Hematopoietic multipotent progenitor cell treated with erythropoietin and hydrocortisone succinate and interleukin-3 and kit ligand, for 17 days (in vitro differentiated cells): ENCODE measurements at regions not wholly inside any gene's neighbourhood (a gene's known extent, or its start where the extent isn't known, plus 50 kb on each side); places are given as distances from the start of the nearest gene placed in this dataset.
"Not testable (repeated sequence)": the region's sequence is repeated elsewhere in the genome, so short reads cannot be mapped to it uniquely, and the experiment has no call there.

ENCODE experiments used
- DNase-seq: peaks from one replicate; pipeline ENCODE4 v3.0.0-alpha.2; 2015; ENCODE audit warnings: low spot score

- DNase-seq = no peak
Measured at GRCh38 chr10:118805146-118805545, 50.4 kb upstream of the CACUL1 start.

DNA sequence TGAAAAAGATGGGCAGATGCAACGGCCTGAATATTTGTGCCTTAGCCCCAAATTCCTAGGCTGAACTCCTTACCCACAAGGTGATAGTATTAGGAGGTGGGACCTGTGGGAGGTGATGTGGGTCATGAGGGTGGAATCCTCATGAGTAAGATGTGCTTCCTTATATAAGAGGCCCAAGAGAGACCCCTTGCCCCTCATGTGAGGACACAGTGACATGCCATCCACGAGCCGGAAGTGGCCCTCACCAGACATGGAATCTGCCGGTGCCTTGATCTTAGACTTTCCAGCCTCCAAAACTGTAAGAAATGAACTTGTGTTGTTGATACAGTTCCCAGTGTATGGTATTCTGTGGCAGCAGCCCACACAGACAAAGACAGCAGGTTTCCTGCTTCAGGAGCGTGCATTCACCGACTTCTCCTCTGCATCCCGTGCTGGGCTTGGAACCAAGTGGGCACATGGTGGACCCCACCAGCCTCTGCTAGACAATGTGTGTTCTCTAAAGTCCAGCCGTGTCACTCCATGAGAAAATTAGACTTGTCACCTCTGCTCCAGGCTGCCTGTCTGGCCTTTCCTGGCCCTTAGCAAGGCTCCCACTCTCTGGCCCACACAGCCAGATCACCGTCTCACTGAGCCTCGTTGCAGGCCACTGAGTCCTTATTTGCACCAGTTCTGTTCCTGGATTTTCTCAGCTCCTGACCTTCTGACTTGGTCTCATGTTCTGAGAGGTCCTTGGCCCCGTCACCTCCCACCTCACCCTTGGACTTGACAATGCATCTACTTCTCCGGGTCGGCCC, 52.9 kb upstream of the CACUL1 start:
- DNase-seq = no peak

GRCh38 chr10:118808601-118809356, 54.0 kb upstream of the CACUL1 start:
- DNase-seq = no peak

DNA sequence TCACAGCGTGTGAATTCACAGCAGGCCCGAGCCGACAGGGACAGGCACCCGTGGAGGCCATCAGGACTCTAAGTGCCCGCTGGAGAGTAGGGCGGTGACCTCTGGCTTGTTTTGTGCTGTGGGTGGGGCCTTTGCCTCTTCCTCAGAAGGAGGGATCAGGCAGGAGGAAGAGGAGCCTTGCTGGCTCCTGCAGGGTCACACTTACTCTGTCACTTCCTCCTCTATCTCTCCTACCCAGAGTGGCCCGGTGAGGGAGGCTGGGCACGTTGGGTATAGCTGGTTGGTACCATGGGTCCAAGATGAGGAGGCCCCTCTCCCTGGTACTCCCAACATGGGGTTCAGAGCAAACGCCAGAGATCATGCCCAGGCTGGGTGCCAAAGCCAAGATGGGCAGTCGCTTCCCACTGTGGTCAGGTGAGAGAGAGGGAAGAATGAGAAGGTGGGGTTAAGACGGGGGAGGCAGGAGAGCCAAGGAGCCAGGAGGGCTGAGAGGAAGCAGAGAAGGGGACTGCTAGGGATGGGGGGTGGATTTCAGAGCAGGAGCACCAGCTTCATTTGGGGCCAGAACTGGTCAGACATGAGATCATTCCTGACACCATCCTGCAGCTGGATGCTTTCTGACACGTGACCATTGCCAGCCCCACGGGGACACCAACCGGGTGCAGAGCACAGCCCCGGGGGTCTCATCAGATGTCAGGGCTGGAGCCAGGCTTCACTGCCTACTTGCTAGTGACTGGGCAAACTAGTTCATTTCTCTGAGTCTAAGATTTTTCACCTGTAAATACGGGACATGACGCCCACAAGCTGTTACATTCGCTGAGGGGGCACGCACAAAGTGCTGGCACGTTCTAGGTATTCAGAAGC, 54.8 kb upstream of the CACUL1 start:
- DNase-seq = no peak

- no peak for DNase-seq
Measured at GRCh38 chr10:118810796-118811505, 56.2 kb upstream of the CACUL1 start.

DNA sequence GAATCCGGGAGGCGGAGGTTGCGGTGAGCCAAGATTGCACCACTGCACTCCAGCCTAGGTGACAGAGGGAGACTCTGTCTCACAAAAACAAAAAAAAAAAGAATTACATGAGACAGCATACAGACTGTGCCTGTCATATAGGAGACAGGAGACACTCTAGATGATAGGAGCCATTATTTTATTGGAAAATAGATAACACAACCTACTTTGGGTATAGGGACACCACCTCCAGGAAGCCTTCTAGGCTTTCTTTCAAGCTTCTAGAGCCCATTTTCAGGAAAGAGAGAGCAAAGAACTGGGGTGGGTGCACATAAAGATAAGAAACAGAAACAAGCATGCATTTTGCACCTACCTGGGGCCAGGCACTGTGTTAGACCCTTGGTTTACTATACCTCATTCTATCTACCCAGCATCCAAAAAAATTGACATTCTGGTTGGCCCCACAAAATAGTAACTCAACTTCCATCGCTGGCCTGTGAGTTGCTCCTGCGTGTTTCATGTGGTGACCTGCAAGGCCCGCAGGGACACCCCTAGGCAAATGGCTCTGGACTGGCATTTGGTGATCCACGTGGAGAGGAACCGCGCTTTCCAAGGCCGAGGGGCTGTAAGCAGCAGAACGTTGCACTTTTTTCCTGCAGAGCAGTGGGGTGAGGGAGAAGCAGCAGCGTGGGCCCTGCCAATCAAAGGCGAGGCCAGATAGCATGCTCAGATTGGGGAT, 57.1 kb upstream of the CACUL1 start:
- no peak for DNase-seq

DNA sequence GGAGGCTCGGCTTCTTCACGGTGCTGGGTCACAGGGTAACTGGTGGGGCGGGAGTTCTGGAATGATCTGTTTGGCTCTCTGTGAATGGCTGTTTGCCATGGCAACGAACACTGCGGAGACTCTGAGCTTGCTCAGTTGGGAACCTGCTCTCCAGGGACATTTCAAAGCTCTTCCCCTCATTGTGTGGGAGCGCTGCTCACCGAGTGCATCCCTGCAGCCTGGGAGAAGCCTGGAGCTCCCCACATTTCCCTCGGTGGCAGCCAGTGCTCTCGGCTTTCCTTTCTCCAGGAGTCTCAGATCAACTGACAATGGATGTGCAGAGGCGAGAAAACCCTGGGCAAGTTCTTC, 57.6 kb upstream of the CACUL1 start:
- DNase-seq = no peak

- DNase-seq = not testable (repeated sequence)
Measured at GRCh38 chr10:118813001-118813400, 58.2 kb upstream of the CACUL1 start.

DNA sequence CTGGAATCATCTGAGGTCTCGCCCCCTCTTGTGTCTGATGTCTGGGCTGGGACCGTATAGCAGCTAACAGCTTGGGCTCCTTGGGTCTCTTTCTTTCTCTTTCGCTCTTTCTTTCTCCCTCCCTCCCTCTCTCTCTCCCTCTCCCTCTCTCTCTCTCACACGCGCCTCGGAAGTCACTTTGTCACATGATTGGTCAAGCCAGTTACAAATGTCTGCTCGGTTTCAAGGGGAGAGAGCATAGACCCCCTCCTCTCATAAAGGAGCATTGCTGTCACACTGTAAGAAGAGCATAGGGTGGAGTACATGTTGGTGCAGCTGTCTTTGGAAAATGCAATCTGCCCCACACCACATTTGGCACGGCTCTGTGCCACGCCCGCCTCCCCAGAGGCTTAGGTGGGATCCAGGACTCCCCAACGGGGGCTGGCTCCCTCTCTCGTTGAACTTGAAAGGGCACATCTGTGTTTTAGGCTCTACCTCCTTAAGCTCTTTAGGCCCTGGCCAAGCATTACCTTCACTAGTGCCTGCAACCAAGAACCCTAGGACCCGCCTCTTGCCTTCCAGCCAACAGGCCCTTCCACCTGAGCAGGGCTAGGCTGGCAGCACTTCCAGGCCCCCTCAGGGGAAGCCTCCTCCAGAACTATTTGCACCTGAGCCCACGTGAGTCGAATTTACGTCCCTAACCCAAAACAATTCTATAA, 61.9 kb upstream of the CACUL1 start:
- DNase-seq = no peak

DNA sequence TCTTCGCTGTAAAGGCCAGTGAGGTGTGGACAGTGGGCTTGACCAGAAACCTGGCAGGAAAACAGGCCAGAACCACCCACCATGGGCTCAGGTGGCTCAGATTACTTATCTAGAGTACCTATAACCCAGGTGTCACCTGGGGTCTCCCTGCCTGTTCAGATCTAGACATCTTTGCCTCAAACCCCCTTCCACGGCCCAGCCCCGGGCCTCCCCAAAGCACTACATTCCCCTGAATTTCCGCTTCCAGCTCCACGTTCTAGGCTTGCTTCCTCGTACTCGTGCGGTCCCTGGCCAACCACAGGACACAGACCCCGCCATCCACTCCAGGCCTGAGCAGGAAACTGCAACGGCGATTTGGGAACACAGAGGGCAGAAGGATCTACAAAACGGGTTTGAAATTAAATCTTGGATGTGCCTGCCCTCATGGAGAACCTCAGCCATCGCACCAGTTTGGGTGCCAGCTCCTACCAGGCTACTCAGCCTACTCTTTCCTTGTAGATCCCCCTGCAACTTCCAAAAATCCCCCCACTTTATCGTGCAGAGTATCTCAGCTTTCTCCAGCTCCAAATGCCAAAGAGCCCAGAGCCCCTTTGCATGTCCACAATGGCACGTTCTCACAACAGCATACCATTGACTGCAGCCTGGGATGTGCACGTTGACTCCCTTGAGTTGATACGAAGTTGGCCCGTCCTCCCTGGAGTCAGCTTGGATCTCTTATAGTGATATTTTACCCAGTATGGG, 62.7 kb upstream of the CACUL1 start:
- no peak for DNase-seq

DNA sequence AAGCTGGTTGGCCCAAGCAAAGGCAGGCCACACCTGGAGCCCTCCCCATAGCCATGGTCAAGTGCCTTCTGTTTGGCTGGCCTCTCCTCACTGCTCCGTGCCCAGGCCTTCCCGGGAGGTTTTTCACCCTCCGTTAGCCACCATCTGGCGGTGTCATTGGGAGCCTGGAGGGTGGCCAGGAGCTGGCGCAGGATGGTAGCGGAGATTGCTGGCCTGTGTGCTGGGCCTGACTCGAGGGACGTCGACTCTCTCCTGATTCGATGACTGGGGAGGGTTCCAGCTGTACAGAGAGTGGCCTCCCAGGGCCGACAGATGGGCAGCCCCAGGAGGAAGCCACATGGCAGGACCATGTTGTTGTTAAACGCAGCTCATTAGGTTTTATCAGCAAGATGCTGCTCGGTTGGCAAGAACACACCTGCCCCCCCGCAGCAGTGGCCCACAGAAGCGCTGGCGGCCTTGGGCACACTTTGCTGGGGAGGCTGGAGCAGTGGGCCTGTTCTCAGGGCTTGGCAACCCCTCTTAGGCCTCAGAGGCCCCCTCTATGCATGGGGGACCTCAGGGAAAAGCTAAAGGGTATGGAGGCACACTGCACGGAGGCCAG, 64.0 kb upstream of the CACUL1 start:
- no peak for DNase-seq

DNA sequence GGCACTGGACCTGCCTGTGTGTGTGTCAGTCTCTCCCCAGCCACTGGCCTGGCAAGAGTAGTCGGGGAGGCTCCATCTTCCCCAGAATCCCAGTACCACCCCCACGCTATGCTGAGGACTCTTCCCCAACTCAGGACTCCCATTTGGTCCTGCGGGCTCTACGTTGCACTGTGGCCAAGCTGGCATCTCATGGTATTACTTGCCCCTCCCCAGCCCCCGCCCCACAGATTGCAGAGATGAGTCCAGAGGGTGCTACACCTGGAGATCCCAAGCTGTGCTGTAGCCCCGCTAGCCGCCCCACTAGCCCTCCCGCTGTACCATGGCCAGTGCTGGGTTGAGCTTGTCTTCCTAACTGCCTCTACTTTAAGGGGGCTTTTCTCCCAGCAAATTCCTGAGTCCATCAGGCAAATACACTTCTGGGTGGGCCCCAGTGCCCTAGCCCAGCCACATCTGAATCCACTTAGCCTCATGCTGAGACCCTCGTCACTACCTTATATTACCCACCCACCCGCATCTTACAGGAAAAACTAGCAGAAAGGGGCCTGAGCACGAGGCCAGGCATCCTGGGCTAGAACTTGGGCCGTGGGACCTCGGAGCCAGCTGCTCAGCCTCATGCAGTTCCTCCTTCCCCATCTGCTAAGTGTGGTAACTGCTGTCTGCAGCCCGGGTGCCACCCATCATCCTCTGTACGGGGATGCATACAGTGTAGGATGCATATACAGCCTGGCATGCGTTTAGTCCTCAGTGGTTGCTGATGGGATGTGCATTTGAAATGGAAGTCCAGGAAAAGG, 65.8 kb upstream of the CACUL1 start:
- DNase-seq = no peak

- DNase-seq = no peak
Measured at GRCh38 chr10:118823256-118823907, 68.6 kb upstream of the CACUL1 start.

GRCh38 chr10:118827053-118827452, 72.3 kb upstream of the CACUL1 start:
- DNase-seq = no peak

- no peak for DNase-seq
Measured at GRCh38 chr10:118827466-118828155, 72.8 kb upstream of the CACUL1 start.

DNA sequence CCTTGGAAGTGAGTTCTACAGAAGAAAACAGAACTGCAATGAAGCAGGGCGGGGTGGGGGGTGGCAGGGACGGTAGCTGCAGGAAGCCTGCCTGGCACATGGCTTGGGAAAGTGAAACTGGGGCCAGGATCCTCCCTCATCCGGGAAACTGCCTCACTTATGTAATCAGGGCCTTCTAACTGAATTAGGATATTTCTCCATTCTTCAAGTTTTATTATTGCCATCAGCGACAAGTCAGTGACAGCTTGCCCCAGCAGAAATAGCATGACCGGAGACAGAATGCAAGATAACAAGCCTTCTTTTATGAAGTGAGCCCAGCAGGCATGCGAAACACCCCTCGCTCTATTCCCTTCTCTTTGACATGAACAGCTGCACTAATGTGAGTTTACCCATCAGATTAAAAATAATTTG, 77.5 kb upstream of the CACUL1 start:
- DNase-seq = no peak

DNA sequence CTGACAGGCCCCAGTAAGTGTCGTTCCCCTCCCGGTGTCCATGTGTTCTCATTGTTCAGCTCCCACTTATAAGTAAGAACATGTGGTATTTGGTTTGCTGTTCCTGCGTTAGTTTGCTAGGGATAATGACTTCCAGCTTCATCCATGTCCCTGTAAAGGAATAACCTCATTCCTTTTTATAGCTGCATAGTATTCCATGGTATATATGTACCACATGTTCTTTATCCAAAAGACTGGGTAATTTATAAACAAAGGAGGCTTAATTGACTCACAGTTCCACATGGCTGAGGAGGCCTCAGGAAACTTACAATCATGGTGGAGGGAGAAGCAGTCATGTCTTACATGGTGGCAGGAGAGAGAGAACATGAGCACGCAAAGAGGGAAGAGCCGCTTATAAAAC, 79.6 kb upstream of the CACUL1 start:
- DNase-seq = not testable (repeated sequence)
